Activated T-helper 1 cell treated with anti-CD3 and anti-CD28 coated beads, Interleukin-2, amount 50 U/mL, for 16 hours (primary cell): ENCODE measurements at regions not wholly inside any gene's neighbourhood (a gene's known extent, or its start where the extent isn't known, plus 50 kb on each side); places are given as distances from the start of the nearest gene placed in this dataset.
"Not testable (repeated sequence)": the region's sequence is repeated elsewhere in the genome, so short reads cannot be mapped to it uniquely, and the experiment has no call there.

Experiments
- DNase-seq, 2 donors: peaks; one replicate each; pipeline ENCODE4 v3.0.0-alpha.2; 2020; ENCODE audit warnings: low read depth in 1 of 2, low spot score in 1 of 2

DNA sequence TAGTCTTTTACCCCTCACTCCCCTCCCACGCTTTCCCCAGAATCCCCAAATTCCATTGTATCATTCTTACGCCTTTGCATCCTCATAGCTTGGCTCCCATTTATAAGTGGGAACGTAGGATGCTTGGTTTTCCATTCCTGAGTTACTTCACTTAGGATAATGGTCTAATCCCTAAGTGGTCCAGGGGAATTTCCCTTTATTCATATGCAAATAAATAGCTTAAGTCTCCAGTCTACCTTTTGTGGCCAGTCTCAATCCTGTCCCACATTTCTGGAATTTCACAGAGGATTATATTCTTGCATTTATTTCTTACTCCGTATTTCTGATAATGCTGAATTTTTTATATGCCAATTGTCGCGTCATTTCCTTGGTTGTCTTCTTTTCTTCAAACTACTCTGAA, 245.6 kb upstream of the DAB2 start:
- no peak for DNase-seq

DNA sequence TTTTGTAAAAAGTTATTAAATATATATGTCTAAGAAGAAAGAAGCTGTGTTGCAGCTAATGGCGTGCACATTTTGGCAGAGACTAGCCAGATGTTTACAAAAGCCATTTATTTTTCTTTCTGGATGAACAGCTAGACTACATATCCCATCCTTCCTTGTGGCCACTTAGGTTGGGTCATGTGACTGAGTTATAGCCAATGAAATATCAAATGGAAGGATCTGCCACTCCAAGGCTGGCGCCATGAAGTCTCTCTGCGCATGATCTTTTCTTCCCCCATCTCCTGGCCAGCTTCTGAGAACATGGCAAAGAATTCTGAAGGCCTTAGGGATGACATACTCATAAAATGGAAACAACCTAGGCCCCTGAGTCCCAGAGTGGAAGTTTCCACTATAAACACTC, 244.2 kb upstream of the DAB2 start:
- DNase-seq: no peak

DNA sequence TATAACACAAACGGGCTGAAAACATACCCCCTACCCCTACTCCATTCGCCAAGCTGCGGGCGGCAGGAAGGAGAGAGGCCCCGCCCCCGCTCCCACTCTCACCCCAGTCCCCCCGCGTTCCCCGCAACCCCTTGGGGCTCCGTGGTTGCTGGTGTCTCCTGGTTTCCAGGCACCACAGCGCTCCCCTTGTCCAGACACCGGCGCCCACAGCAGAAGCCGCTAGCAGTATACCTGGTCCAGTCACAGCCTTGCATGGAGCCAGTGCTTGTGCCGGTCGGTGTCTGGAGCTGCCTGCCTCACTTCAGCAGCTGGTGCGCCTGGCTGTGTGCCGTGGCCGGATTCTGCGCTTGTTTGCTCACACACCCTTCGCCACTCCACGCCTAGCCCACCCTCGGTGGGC, 240.5 kb upstream of the DAB2 start:
- no peak for DNase-seq

DNA sequence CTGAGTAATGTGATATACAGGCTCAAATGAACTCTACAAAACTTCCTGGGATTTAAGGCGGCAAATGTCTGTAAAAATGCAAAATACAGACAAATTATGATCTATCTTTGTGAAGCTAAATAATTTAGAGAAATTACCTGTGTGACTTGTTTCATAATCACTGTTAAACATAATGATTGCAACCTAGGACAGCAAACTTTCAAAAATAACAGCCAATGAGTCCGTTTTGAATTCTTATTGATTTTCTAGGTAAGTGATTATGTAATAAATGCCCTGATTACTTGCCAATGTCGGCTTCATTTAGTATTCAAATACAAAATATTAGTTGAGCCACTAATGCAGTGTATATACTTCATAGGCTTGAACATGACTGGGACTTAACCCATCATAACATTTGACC, 238.2 kb upstream of the DAB2 start:
- DNase-seq: no peak

DNA sequence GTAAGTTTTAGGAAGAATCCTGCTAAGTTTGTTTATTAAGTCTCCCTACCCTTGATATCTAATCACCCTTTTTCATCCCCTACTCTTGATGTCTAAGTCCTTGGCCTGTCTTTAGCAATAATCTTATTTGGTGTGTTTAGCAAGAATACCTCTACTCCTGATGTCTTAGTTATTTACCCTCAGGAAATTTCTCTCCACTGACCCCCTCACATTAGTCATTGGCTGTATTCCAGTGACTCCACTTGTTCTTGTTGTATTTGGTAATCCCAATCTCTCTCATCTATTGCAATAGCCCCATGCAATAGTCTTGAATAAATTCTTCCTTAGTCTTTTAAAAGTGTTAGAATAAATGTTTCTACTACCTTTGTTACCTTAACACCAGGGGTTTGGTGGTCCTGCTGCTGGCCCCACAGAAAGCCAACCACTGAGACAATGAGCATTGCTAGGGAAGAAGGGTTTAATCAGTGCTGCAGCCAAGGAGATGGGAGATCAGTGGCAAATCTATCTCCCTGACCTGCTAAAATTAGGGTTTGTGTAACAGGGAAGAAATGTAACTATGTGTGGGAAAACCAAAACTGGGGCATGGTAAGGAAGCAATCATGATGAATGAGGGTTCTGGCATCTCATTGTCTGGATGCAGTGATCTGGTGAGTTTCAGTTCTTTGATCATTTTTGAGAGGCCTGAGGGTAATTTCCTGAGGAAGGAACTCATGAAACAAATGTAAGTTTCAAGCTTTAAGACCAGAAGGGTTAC, 236.4 kb upstream of the DAB2 start:
- DNase-seq: no peak

DNA sequence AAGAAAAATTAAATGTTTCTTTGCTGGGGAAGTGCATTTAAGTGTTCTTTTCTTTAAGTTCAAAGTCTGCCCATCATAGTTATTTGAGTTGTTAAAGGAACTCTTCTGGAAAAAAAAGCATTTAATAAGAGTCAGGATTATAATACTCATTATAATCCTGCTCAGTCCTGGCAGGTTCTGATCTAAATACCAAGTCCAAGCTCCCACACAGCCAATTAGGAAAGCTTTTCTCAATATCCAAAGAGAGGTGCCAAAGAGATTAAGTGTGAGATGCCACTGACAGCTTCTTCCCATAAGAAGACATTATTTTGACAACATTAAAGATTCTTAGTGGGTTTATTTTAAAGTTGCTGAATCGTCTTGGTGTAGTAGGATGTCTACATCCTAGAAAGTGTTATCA, 235.2 kb upstream of the DAB2 start:
- no peak for DNase-seq

DNA sequence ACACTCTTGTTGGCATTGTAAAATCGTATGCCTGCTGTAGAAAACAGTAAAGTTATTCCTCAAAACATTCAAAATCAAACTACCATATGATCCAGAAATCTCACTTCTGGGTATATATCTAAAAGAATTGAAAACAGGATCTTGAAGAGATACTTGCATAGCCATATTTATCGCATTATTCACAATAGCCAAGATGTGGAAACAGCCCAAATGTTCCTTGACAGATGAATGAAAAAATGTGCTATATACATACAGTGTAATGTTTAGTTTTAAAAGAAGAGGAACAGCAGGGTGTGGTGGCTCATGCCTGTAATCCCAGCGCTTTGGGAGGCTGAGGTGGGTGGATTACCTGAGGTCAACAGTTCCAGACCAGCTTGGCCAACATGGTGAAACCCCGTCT, 234.1 kb upstream of the DAB2 start:
- no peak for DNase-seq

DNA sequence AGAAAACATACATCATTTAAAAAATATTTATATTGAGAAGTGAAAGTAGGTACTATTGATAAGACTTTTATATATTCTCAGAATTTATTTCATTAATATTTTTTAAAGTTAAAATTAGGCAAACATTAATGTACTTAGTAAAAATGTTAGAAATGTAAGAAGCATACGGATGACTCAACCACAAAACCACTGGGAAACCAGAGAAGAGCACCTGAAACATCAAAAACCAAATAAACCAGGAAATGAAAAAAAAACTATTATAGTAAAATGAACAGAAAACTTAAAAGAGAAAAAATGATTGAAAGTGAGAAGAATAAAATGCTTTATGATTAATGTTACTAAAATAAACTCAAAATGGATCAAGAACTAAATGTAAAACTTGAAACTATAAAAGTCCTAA, 233.2 kb upstream of the DAB2 start:
- no peak for DNase-seq

DNA sequence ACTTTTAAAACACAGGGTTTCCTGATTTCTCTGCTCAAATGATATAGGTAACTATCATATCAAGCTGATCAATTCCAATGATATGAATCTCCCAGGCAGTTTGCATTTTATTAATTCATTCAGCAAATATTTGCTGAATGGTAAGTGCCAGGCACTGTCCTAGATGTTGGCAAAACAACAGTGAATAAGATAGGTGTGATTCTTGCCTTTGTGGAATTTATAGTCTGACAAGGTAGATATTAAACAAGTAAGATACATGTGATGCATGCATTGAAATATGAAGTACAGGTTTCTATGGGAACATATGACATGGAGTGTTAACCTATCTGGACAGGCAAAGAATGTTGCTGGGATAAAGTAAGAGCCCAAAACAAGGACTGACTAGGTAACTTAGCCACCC, 231.8 kb upstream of the DAB2 start:
- DNase-seq: no peak

DNA sequence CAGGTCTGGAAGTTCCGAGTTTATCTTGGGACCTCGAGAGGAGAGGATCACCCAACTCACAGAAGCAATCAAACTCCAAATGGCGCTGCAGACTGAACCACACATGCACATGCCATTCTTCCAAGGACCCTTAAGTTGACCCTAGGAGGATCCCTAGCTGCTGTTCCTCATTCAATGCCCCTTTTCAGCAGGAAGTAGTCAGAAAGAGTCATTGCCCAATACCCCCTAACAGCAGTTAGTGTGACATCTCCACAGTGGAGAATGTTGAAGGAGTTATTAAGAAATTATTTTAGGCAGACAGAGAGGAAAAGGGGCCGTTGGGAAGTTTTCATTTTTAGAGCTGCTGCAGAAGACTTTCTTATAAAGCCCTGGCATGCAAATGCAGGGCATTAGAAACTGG, 229.9 kb upstream of the DAB2 start:
- DNase-seq: no peak

DNA sequence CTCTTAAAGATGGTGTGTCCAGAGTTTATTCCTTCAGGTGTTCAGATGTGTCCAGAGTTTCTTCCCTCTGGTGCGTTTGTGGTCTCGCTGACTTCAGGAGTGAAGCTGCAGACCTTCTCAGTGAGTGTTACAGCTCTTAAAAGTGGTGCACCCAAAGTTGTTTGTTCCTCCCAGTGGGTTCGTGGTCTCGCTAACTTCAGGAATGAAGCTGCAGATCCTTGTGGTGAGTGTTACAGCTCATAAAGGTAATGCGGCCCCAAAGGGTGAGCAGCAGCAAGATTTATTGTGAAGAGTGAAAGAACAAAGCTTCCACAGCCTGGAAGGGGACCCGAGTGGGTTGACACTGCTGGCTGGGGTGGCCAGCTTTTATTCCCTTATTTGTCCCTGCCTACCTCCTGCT, 227.7 kb upstream of the DAB2 start:
- not testable (repeated sequence) for DNase-seq

DNA sequence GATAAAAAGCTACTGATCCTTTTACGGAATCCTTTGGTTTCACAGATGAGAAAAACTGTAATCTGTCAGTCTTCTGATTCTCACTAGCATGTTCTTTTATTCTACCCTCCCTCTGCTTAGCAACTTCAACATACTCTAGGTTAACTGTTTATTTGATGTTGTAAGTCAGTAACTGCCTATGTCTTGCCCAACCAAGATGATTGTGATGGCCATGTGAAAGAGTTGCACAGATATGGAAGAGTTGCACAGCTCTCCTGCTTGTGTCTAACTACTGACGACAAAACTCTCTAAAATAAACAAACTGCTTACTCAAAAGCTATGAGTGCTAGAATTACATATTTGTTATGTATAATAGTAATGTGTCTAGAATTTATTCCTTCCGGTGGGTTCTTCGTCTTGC, 227.3 kb upstream of the DAB2 start:
- DNase-seq: no peak

DNA sequence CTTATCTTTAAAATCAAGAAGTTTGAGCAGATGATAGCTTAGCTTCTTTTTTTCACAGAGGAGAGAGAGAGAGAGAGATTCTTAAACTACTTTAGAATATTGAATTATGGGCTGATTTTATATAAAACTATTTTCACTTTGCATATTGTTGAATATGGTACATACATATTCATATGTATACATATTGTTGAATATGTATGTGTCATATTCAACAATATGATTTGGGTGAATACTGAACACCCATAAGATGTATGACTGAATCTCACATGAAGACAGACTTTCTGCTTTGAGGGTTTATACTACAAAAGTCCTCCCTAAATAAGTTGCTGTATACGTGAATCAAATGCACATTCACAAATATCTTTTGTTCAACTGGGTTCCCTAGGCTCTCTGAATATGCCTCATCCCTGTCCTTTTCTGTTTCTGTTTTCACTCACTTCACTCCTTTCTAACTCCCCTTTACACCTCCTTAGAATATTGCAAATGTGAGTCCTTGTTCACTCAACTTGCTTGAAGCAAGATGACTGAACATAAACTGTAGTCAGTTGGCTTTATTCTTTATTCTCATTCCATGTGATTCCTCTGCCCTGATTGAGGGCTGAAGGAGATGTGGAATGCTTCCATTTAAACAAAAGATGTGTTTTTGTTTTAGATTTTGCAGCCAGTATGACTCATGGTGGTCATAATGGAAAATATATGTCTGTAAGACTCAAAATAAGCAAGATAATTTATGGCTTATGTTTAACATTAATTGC, 225.4 kb upstream of the DAB2 start:
- DNase-seq: no peak

DNA sequence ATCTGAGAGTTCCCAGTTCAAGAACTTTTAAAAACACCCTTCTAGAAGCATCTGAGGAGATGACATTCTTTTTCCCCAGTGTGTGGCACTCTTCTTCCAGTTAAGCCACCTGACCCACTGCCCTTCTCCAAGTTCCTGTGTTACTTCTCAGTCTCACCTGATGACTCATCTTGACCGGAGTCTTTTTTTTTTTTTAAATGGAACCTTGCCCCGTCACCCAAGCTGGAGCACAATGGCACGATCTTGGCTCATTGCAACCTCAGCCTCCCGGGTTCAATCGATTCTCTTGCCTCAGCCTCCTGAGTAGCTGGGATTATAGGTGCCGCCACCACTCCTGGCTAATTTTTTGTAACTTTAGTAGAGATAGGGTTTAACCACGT, 224.1 kb upstream of the DAB2 start:
- no peak for DNase-seq

DNA sequence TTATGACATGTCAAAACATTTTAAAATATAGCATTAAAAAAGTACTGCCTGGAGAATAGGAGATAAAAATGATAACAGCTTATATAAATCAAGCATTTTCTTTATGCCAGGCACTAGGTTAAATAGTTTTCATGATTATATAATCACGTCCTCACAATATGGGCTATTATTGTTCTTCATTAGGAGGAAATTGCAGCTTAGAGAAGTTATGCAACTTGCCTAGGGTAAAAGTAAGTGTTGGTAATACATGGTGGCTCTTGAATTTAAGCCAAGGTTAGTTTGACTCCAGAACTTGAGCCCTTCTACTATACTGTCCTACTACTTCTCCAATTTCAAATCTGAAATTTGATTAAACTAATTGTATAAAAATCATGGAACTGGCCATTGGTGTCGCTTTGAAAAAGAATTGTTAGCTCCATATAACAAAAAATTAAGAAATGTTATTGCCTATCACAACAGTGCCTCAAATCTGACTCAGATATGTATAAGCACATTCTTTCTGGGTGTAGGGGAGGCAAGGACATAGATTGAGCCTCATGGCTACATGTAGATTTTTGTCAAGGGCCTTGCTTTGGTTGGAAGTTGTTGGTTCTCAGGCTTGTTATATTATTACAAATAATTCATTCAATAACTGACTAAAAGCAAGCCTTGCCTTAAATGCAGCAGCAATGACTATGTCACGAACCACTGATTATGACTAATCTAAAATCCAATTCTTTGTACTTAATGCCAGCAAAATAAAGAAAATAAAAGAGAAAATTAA, 223.5 kb upstream of the DAB2 start:
- DNase-seq: no peak

DNA sequence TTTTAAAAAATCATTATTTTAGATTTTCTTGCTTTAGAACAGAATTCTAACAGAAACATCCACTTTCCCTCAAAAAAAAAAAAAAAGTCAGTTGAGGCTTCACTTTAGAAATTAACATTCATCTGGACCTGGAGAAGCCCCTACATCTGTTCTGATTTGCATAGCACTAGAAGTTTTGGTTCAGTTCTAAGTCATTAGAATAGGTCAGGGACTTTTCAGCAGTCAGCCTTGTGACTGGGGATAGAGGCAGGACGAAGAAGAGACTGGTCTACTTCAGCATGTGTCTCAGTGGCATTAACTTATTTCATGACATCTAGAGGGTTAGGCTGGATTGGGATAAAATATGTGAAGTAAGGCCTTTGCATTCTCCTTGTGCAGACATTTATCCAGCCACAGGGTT, 215.8 kb upstream of the DAB2 start:
- no peak for DNase-seq

DNA sequence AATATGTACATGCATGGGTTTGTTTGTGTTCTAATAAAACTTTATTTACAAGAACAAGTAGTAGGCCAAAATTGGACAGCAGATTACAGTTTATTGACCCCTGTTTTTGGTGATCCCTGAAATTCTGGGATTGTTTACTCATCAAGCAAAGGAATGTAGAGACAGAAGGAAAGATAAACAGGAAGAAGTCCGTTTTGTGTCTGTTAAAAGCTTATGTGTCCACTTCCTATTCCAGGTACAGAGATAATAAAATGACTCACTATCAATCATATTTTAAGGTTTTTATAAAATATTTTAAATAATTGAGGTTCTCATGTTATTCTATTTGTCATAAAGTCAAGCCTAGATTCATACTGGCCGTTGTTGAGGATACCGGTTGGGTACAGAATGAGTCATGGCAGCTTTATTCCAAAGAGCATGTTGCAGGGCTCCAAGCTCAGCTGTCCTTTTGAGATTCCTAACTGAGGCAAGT, 214.9 kb upstream of the DAB2 start:
- DNase-seq: no peak

DNA sequence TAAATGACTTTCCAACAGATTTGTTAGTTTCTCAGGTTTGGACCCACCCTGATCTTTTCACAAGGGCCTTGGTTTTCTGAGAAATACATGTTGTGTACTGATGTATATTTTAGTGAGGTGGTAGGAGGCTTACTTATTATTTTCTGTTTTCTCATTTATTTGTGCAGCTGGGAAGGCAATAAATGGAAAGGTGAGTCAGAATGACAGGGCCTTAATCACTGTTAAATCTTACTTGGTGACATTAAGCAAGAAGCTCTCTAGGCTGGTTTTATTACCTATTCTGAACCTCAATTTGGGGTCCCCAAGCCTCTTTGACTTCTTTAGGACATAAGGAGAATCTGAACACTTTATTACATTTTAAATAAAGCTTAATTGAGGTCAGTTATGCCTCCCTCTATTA, 214.0 kb upstream of the DAB2 start:
- DNase-seq: no peak

DNA sequence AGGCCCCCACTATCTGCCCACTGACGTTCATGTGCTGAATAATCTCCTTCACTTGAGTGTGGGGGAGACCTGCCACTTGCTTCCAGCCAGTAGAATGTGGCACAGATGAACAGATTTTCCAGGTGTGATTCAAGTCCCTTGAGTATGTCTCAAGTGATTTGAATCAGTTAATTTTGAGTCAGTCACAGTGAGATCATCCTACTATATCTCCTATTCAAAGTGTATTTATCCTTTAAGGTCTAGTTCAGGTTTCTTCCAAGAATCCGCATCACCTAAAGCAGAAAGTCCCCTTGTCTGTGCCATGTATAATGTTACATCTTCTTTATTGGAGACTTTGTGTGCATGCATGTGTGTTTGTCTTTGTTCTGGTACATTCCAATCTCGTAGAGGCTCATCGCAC, 208.3 kb upstream of the DAB2 start:
- no peak for DNase-seq

DNA sequence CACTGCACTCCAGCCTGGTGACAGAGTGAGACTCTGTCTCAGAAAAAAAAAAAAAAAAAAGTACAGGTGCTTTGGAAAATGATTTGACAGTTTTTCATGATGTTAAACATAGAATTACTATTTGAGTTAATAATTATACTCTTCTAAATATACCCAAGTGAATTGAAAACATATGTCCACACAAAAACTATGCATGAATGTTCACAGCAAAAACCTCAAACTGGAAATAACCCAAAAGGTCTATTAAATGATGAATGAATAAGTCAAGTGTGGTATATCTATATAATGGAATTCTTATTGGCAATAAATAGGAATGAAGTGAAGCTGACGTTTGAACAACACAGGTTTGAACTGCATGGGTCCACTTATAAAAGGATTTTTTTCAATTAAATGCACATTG, 207.2 kb upstream of the DAB2 start:
- no peak for DNase-seq

DNA sequence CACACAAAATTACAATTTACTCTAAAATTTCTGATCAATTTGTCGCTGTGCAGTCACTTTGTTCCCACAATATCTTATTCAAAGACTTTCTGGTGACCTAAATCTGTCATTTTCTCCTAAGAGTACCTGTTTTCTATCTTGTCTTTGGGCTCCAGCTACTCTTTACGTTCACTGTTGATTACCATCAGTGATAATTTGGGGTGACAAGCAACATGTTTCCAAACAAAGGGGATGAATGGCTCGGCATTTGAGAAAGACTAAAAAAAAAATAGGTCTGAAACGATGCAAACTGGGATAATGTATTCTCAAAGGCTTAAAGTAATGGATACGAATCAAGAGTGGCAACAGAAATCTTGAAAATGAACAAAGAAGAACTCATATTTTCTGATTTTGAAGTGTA, 205.2 kb upstream of the DAB2 start:
- no peak for DNase-seq

DNA sequence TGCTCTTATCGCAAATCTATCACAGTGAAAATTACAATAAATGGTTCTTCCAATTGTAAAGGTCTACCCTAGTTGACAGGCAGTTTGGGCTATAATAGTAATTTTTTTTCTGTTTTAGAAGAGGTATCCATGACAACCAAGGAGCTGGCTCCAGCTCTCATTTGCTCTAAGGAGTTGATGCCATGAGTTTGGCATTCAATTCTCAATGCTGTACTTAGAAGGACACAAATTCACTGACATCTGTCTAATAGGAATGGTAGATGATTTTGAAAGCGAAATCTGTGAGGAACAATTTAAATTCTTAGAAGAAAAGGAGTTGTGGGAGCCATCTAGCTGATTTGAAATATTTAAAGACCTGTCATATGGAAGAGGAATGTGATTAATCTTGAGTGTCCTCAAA, 203.6 kb upstream of the DAB2 start:
- DNase-seq: no peak
